HG03060 (cell line): ENCODE measurements at regions not wholly inside any gene's neighbourhood (a gene's known extent, or its start where the extent isn't known, plus 50 kb on each side); places are given as distances from the start of the nearest gene placed in this dataset.
"Not testable (repeated sequence)": the region's sequence is repeated elsewhere in the genome, so short reads cannot be mapped to it uniquely, and the experiment has no call there.

ENCODE experiments used
- ATAC-seq: cut with Tn5 transposase; IDR thresholded peaks from one replicate; pipeline ENCODE4 v1.9.1; 2021; ENCODE audit warnings: low read depth, moderate number of reproducible peaks; ENCODE audit not compliant: unreplicated experiment

GRCh38 chr6:156256161-156256560 lies 521.0 kb upstream of the ARID1B start:
- no peak for ATAC-seq

GRCh38 chr6:156254240-156254639 lies 522.9 kb upstream of the ARID1B start:
- ATAC-seq: no peak

- no peak for ATAC-seq
Observed at GRCh38 chr6:156250593-156250992, 526.6 kb upstream of the ARID1B start.

GRCh38 chr6:156242206-156242605 lies 535.0 kb upstream of the ARID1B start:
- no peak for ATAC-seq

- no peak for ATAC-seq
Observed at GRCh38 chr6:156231026-156231765, 546.0 kb upstream of the ARID1B start.

GRCh38 chr6:156219973-156220372 lies 557.2 kb upstream of the ARID1B start:
- no peak for ATAC-seq

- ATAC-seq: no peak
Observed at GRCh38 chr6:156205678-156206077, 571.5 kb upstream of the ARID1B start.

- ATAC-seq: no peak
Observed at GRCh38 chr6:156199182-156199581, 578.0 kb upstream of the ARID1B start.

GRCh38 chr6:156197513-156197912 lies 579.7 kb upstream of the ARID1B start:
- no peak for ATAC-seq

GRCh38 chr6:156194981-156195380 lies 582.2 kb upstream of the ARID1B start:
- ATAC-seq: no peak

GRCh38 chr6:156193381-156193780 lies 583.8 kb upstream of the ARID1B start:
- ATAC-seq: no peak

- no peak for ATAC-seq
Observed at GRCh38 chr6:156191895-156192294, 585.3 kb upstream of the ARID1B start.

- ATAC-seq: not testable (repeated sequence)
Observed at GRCh38 chr6:156191390-156191789, 585.8 kb upstream of the ARID1B start.

- no peak for ATAC-seq
Observed at GRCh38 chr6:156190270-156190669, 586.9 kb upstream of the ARID1B start.

GRCh38 chr6:156189714-156190113 lies 587.5 kb upstream of the ARID1B start:
- no peak for ATAC-seq

GRCh38 chr6:156189195-156189594 lies 588.0 kb upstream of the ARID1B start:
- no peak for ATAC-seq

GRCh38 chr6:156185113-156185512 lies 592.1 kb upstream of the ARID1B start:
- no peak for ATAC-seq

- ATAC-seq: no peak
Observed at GRCh38 chr6:156183678-156184077, 593.5 kb upstream of the ARID1B start.

- ATAC-seq: no peak
Observed at GRCh38 chr6:156182356-156182755, 594.8 kb upstream of the ARID1B start.

GRCh38 chr6:156181506-156181905 lies 595.7 kb upstream of the ARID1B start:
- ATAC-seq: no peak

- no peak for ATAC-seq
Observed at GRCh38 chr6:156175971-156176421, 601.2 kb upstream of the ARID1B start.

- no peak for ATAC-seq
Observed at GRCh38 chr6:156175433-156175832, 601.7 kb upstream of the ARID1B start.
